Upper lobe of left lung (tissue), 4 donors: ENCODE measurements at regions not wholly inside any gene's neighbourhood (a gene's known extent, or its start where the extent isn't known, plus 50 kb on each side); places are given as distances from the start of the nearest gene placed in this dataset.

Experiments
- CTCF ChIP-seq, 6 experiments: fragments of 450-650 bp in 4 of 6; fragments of 200-600 bp in 2 of 6; sonication (generic) in 2 of 6; IDR thresholded peaks; one replicate each; pipeline ENCODE4 v1.5.1; 2016 to 2019; ENCODE audit warnings: antibody characterized with exemption in 6 of 6
- EP300 ChIP-seq, 4 donors: sonication (generic); formaldehyde crosslinking; IDR thresholded peaks; one replicate each; pipeline ENCODE4 v1.5.1; 2017; ENCODE audit warnings: antibody characterized with exemption in 4 of 4, control low read depth in 2 of 4
- POLR2A ChIP-seq, 4 donors: fragments of 450-650 bp; IDR thresholded peaks; one replicate each; pipeline ENCODE4 v1.5.1; 2016 to 2017; ENCODE audit warnings: antibody characterized with exemption in 4 of 4, mild to moderate bottlenecking in 2 of 4
- POLR2AphosphoS5 ChIP-seq, 2 donors: sonication (generic); formaldehyde crosslinking; IDR thresholded peaks; one replicate each; pipeline ENCODE4 v1.5.1; 2017; ENCODE audit warnings: antibody characterized with exemption in 2 of 2

GRCh38 chr6:141203902-141204575, 928.7 kb upstream of the GJE1 start:
- TF ChIP-seq POLR2A (IDR thresholded peaks at IDR 0.05) (no peak), CTCF (IDR thresholded peaks at IDR 0.05) (no peak), POLR2AphosphoS5 (IDR thresholded peaks at IDR 0.05) (no peak), EP300 (IDR thresholded peaks at IDR 0.05) (peak in 1 of 4 donors; percentile 66)
